Testis (tissue), 2 donors: ENCODE measurements at regions not wholly inside any gene's neighbourhood (a gene's known extent, or its start where the extent isn't known, plus 50 kb on each side); places are given as distances from the start of the nearest gene placed in this dataset.

ENCODE experiments used
- CTCF ChIP-seq, 3 experiments: fragments of 450-650 bp in 2 of 3; fragments of 200-600 bp in 1 of 3; sonication (generic) in 1 of 3; IDR thresholded peaks; one replicate each; pipeline ENCODE4 v1.5.1; 2016 to 2019; ENCODE audit warnings: antibody characterized with exemption in 3 of 3, mild to moderate bottlenecking in 2 of 3, moderate library complexity in 1 of 3
- POLR2A ChIP-seq: fragments of 450-650 bp; IDR thresholded peaks from one replicate; pipeline ENCODE4 v1.6.1; 2017; ENCODE audit warnings: antibody characterized with exemption, mild to moderate bottlenecking, moderate library complexity

GRCh38 chr14:48490756-48491155, 815.4 kb upstream of the MDGA2 start:
- no peak for TF ChIP-seq CTCF (IDR thresholded peaks at IDR 0.05)
- TF ChIP-seq POLR2A = no peak
